Ammon's horn (tissue), 1 donor: ENCODE measurements at regions not wholly inside any gene's neighbourhood (a gene's known extent, or its start where the extent isn't known, plus 50 kb on each side); places are given as distances from the start of the nearest gene placed in this dataset.
"Not testable (repeated sequence)": the region's sequence is repeated elsewhere in the genome, so short reads cannot be mapped to it uniquely, and the experiment has no call there.

Experiments
- DNase-seq: peaks from one replicate; pipeline ENCODE4 v3.0.0-alpha.2; 2016; ENCODE audit warnings: low spot score

- no peak for DNase-seq
These were observed 503.6 kb upstream of the ZFP42 start for GRCh38 chr4:187491959-187492358.

GRCh38 chr4:187493661-187494060 is 501.9 kb upstream of the ZFP42 start:
- no peak for DNase-seq

GRCh38 chr4:187499956-187500355 is 495.6 kb upstream of the ZFP42 start:
- no peak for DNase-seq

GRCh38 chr4:187500796-187501195 is 494.8 kb upstream of the ZFP42 start:
- no peak for DNase-seq

GRCh38 chr4:187501731-187502130 is 493.8 kb upstream of the ZFP42 start:
- no peak for DNase-seq

GRCh38 chr4:187504974-187505797 is 490.4 kb upstream of the ZFP42 start:
- no peak for DNase-seq

- not testable (repeated sequence) for DNase-seq
These were observed 489.8 kb upstream of the ZFP42 start for GRCh38 chr4:187505798-187506141.

- DNase-seq: no peak
These were observed 479.3 kb upstream of the ZFP42 start for GRCh38 chr4:187516224-187516623.

GRCh38 chr4:187541666-187542065 is 453.9 kb upstream of the ZFP42 start:
- no peak for DNase-seq

GRCh38 chr4:187544461-187545053 is 451.0 kb upstream of the ZFP42 start:
- no peak for DNase-seq

- no peak for DNase-seq
These were observed 448.3 kb upstream of the ZFP42 start for GRCh38 chr4:187547316-187547715.

GRCh38 chr4:187550256-187550950 is 445.2 kb upstream of the ZFP42 start:
- no peak for DNase-seq

- DNase-seq: no peak
These were observed 442.8 kb upstream of the ZFP42 start for GRCh38 chr4:187552781-187553180.

- DNase-seq: no peak
These were observed 440.4 kb upstream of the ZFP42 start for GRCh38 chr4:187555174-187555573.

- no peak for DNase-seq
These were observed 437.2 kb upstream of the ZFP42 start for GRCh38 chr4:187558391-187558790.

- no peak for DNase-seq
These were observed 433.2 kb upstream of the ZFP42 start for GRCh38 chr4:187562345-187562744.

GRCh38 chr4:187565416-187565815 is 430.2 kb upstream of the ZFP42 start:
- DNase-seq: no peak

GRCh38 chr4:187569871-187570270 is 425.7 kb upstream of the ZFP42 start:
- DNase-seq: no peak

GRCh38 chr4:187575706-187576105 is 419.9 kb upstream of the ZFP42 start:
- no peak for DNase-seq

GRCh38 chr4:187576751-187577150 is 418.8 kb upstream of the ZFP42 start:
- no peak for DNase-seq

- no peak for DNase-seq
These were observed 417.6 kb upstream of the ZFP42 start for GRCh38 chr4:187577941-187578480.

- DNase-seq: no peak
These were observed 408.7 kb upstream of the ZFP42 start for GRCh38 chr4:187586892-187587291.

- DNase-seq: no peak
These were observed 397.4 kb upstream of the ZFP42 start for GRCh38 chr4:187598196-187598595.
